IMR-90 (cell line): ENCODE measurements at regions not wholly inside any gene's neighbourhood (a gene's known extent, or its start where the extent isn't known, plus 50 kb on each side); places are given as distances from the start of the nearest gene placed in this dataset.

Source experiments
- CHD1 ChIP-seq: IDR thresholded peaks from 2 replicates; pipeline ENCODE4 v1.6.1; 2012; ENCODE audit warnings: low read depth, low read length, improper control_type of control experiment
- FOS ChIP-seq: fragments of 150-350 bp; IDR thresholded peaks from 2 replicates; pipeline ENCODE4 v1.6.1; 2016; ENCODE audit warnings: low read depth, low read length
- MAFK ChIP-seq: IDR thresholded peaks from 2 replicates; pipeline ENCODE4 v1.6.1; 2012; ENCODE audit warnings: low read depth, low read length, improper control_type of control experiment
- MAZ ChIP-seq: IDR thresholded peaks from 2 replicates; pipeline ENCODE4 v1.6.1; 2012; ENCODE audit warnings: low read depth, mild to moderate bottlenecking, low read length, improper control_type of control experiment, moderate library complexity, borderline replicate concordance
- MXI1 ChIP-seq: IDR thresholded peaks from 2 replicates; pipeline ENCODE4 v1.6.1; 2012; ENCODE audit warnings: low read depth, mild to moderate bottlenecking, low read length, moderate library complexity, borderline replicate concordance
- NFE2L2 ChIP-seq: fragments of 150-350 bp; IDR thresholded peaks from 2 replicates; pipeline ENCODE4 v1.6.1; 2016; ENCODE audit warnings: low read depth, mild to moderate bottlenecking, low read length
- POLR2A ChIP-seq: IDR thresholded peaks from 2 replicates; pipeline ENCODE4 v1.6.1; 2012; ENCODE audit warnings: mild to moderate bottlenecking, low read depth, low read length
- RAD21 ChIP-seq: IDR thresholded peaks from 2 replicates; pipeline ENCODE4 v1.6.1; 2012; ENCODE audit warnings: low read length, improper control_type of control experiment
- RCOR1 ChIP-seq: IDR thresholded peaks from 2 replicates; pipeline ENCODE4 v1.6.1; 2012; ENCODE audit warnings: mild to moderate bottlenecking, low read length, improper control_type of control experiment; ENCODE audit not compliant: insufficient replicate concordance
- RFX5 ChIP-seq: IDR thresholded peaks from 2 replicates; pipeline ENCODE4 v1.8.0; 2012; ENCODE audit warnings: low read depth, mild to moderate bottlenecking, low read length, moderate library complexity
- SMC3 ChIP-seq: fragments of 150-350 bp; IDR thresholded peaks from 2 replicates; pipeline ENCODE4 v1.6.1; 2016; ENCODE audit warnings: low read depth, mild to moderate bottlenecking, antibody characterized with exemption, low read length, moderate library complexity
- TF ChIP-seq, protein P1 (sequence below): conservative IDR thresholded peaks from 2 replicates; pipeline ENCODE4 v1.5.1; 2012; ENCODE audit warnings: mild to moderate bottlenecking, low read depth, low read length, improper control_type of control experiment
- TF ChIP-seq, protein P2 (sequence below): fragments of 150-350 bp; IDR thresholded peaks from 2 replicates; pipeline ENCODE4 v1.6.1; 2017; ENCODE audit warnings: mild to moderate bottlenecking, antibody characterized with exemption, low read length, low read depth
- TF ChIP-seq, protein P3 (sequence below): fragments of 150-350 bp; IDR thresholded peaks from 2 replicates; pipeline ENCODE4 v1.6.1; 2016; ENCODE audit warnings: low read depth, mild to moderate bottlenecking, low read length, moderate library complexity, borderline replicate concordance

DNA sequence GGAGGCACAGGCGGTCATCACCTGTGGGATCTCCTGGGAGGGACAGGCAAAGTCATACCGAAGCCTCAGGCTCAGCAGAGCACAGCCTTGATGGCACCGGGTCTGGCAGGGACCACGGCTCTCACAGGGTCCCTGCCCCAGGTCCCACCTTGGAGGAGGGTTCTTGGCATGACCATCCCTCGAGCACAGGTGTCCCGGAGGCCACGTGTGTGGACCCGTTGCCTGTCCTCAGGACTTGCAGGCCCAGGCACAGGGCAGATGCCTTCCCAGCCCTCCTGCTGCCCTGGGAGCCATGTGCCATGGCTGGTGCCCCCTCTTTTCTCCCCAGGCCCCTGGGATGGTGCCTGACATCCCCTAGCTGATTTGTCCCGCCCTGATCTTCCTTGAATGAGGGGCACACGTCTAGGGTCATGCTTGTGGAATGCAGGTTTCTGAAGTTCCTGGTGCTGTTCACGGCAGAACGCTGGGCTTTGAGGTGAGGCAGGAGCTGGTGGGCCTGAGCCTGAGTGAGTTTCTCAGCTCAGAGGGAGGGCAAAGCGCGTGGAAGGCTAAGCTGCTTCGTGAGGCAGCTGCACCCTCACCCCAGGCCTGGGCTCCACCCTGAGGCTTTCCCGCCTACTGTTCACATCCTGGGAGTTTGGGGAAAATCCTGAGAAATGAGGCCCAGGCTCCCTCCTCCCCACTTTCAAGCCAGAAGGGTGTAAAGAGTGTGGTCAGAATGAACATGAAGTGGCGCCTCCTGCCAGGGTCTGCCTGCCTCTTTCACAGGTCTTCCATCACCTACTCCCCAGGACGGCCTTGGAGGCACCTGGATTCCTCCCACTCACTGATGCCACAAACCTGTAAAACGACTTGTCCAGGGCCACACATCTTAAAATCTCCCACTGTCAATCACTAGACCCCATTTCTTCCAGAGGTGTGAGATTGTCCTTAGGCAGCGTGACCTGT, 325.8 kb upstream of the B3GAT1 start:
- TF ChIP-seq POLR2A (no peak), SMC3 (no peak), RCOR1 (no peak), RAD21 (no peak), RFX5 (no peak), NFE2L2 (no peak), CHD1 (no peak), FOS (no peak), MXI1 (no peak), MAZ (no peak), MAFK (no peak)
- TF ChIP-seq, protein P1, sequence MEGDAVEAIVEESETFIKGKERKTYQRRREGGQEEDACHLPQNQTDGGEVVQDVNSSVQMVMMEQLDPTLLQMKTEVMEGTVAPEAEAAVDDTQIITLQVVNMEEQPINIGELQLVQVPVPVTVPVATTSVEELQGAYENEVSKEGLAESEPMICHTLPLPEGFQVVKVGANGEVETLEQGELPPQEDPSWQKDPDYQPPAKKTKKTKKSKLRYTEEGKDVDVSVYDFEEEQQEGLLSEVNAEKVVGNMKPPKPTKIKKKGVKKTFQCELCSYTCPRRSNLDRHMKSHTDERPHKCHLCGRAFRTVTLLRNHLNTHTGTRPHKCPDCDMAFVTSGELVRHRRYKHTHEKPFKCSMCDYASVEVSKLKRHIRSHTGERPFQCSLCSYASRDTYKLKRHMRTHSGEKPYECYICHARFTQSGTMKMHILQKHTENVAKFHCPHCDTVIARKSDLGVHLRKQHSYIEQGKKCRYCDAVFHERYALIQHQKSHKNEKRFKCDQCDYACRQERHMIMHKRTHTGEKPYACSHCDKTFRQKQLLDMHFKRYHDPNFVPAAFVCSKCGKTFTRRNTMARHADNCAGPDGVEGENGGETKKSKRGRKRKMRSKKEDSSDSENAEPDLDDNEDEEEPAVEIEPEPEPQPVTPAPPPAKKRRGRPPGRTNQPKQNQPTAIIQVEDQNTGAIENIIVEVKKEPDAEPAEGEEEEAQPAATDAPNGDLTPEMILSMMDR = no peak
- TF ChIP-seq, protein P2, sequence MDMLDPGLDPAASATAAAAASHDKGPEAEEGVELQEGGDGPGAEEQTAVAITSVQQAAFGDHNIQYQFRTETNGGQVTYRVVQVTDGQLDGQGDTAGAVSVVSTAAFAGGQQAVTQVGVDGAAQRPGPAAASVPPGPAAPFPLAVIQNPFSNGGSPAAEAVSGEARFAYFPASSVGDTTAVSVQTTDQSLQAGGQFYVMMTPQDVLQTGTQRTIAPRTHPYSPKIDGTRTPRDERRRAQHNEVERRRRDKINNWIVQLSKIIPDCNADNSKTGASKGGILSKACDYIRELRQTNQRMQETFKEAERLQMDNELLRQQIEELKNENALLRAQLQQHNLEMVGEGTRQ = no peak
- TF ChIP-seq, protein P3, sequence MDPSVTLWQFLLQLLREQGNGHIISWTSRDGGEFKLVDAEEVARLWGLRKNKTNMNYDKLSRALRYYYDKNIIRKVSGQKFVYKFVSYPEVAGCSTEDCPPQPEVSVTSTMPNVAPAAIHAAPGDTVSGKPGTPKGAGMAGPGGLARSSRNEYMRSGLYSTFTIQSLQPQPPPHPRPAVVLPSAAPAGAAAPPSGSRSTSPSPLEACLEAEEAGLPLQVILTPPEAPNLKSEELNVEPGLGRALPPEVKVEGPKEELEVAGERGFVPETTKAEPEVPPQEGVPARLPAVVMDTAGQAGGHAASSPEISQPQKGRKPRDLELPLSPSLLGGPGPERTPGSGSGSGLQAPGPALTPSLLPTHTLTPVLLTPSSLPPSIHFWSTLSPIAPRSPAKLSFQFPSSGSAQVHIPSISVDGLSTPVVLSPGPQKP = no peak
